AG09319 (cell line): ENCODE measurements at regions not wholly inside any gene's neighbourhood (a gene's known extent, or its start where the extent isn't known, plus 50 kb on each side); places are given as distances from the start of the nearest gene placed in this dataset.

Source experiments
- DNase-seq: peaks from one replicate; pipeline ENCODE4 v3.0.0-alpha.2; 2010; ENCODE audit warnings: low read depth; ENCODE audit errors: extremely low read depth
- TF ChIP-seq, protein P1 (sequence below): IDR thresholded peaks from 2 replicates; pipeline ENCODE4 v1.5.1; 2011; ENCODE audit warnings: low read depth, mild to moderate bottlenecking, inconsistent platforms, low read length, moderate library complexity

DNA sequence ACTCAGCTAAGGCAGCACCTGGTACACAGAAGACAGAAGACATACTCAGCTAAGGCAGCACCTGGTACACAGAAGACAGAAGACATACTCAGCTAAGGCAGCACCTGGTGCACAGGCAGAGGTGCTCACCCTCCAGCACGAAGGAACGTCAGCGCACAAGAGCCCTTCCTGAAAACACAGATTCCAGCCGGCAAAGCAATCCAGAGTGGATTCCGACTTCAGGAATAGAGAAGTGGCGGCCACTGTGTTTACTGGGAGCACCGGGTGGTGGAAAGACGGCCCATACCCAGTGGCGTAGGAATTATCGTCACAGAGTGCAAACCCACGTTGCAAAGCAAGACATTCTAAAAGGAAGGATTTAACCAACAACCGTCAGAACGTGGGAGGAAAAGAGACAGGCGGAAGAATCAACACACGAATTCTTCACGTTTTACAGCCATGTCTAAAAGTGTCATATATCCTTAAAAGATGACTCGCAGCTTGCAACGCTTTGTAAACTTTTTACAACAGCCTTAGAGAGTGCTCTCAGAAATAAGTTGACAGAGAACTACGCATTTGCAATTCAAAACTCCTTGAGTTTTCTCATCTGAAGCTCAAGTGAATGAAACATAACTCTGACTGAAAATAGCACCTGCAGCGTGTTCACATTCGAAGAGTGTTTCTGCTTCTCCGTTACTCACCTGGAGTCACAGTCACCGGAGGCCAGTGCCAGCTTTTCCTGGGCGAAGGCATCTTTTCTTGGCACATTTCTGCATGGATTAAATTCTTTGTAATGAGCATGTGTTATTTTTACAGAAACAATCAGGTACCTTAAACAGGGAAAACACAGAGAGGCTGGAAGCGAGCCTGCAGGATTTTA is 55.8 kb upstream of the GALNT9 start:
- TF ChIP-seq, protein P1, sequence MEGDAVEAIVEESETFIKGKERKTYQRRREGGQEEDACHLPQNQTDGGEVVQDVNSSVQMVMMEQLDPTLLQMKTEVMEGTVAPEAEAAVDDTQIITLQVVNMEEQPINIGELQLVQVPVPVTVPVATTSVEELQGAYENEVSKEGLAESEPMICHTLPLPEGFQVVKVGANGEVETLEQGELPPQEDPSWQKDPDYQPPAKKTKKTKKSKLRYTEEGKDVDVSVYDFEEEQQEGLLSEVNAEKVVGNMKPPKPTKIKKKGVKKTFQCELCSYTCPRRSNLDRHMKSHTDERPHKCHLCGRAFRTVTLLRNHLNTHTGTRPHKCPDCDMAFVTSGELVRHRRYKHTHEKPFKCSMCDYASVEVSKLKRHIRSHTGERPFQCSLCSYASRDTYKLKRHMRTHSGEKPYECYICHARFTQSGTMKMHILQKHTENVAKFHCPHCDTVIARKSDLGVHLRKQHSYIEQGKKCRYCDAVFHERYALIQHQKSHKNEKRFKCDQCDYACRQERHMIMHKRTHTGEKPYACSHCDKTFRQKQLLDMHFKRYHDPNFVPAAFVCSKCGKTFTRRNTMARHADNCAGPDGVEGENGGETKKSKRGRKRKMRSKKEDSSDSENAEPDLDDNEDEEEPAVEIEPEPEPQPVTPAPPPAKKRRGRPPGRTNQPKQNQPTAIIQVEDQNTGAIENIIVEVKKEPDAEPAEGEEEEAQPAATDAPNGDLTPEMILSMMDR: no peak

DNA sequence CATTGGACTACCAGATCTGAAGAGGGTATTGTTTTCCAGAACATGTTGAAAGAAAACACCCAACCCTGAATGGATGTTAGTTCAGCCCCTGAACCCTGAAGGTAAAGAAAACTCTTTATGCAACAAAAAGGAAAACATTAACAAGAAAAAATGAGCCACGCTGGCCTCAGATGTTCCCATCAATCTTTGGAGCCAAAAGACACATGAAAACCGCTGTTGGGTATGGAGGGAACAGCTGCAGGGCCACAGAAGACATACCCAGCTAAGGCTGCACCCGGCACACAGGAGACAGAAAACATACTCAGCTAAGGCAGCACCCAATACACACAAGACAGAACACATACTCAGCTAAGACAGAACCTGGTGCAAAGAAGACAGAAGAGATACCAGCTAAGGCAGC is 51.3 kb upstream of the GALNT9 start:
- TF ChIP-seq, protein P1: no peak
- DNase-seq: no peak

More for the DNA sequence above, 55.8 kb upstream of the GALNT9 start:
- DNase-seq: no peak

DNA sequence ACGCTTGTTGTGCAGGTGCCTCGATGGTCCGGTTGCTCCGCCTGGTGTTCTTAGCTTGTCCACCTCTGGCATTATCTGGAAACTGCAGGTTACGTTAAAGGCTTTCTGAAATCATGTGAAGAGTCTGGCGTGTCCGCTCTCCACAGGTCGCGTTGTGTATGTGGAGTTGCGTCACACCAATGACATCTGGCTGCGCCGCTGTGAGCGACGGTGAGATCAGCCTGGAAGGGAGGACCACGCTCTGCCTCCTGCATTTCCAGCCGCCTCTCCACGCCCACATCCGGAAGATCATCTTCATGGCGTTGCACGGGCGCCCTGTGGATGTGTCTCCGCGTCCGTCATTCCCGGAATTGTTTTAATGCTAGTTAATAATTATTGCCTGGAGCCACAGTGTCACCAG is 50.6 kb upstream of the GALNT9 start:
- no peak for DNase-seq
- TF ChIP-seq, protein P1: no peak

GRCh38 chr12:132379576-132379975 is 50.2 kb upstream of the GALNT9 start:
- TF ChIP-seq, protein P1: no peak
- no peak for DNase-seq
